Astrocyte of the cerebellum (primary cell): ENCODE measurements at regions not wholly inside any gene's neighbourhood (a gene's known extent, or its start where the extent isn't known, plus 50 kb on each side); places are given as distances from the start of the nearest gene placed in this dataset.

ENCODE experiments used
- DNase-seq: peaks from one replicate; pipeline ENCODE4 v3.0.0-alpha.2; 2011; ENCODE audit warnings: low read depth
- H3K4me3 ChIP-seq: 2 replicates; pipeline ENCODE4 v1.5.1; 2011; ENCODE audit warnings: mild to moderate bottlenecking, low read depth, low read length, moderate library complexity
- CTCF ChIP-seq: IDR thresholded peaks from 2 replicates; pipeline ENCODE4 v1.5.1; 2012; ENCODE audit warnings: low read length, low read depth, moderate library complexity, mild to moderate bottlenecking; ENCODE audit errors: missing control alignments
- in situ Hi-C: cut with HindIII; loops from 2 replicates; pipeline ENCODE4 v1.10.0; 2017; ENCODE audit warnings: low sequenced_read_pairs

- TF ChIP-seq CTCF = no peak
- in situ Hi-C loops = no loop called here
- no peak for DNase-seq
- no peak overlapping the region for H3K4me3 ChIP-seq
Measured at GRCh38 chr11:28547321-28547741, 439.1 kb downstream of the METTL15 start.

GRCh38 chr11:28545536-28545935, 437.3 kb downstream of the METTL15 start:
- DNase-seq = no peak
- in situ Hi-C loops = no loop called here
- no peak for TF ChIP-seq CTCF
- no peak overlapping the region for H3K4me3 ChIP-seq

GRCh38 chr11:28542561-28542960, 434.4 kb downstream of the METTL15 start:
- no peak overlapping the region for H3K4me3 ChIP-seq
- in situ Hi-C loops = no loop called here
- no peak for DNase-seq
- TF ChIP-seq CTCF = no peak

- TF ChIP-seq CTCF = no peak
- in situ Hi-C loops = no loop called here
- no peak overlapping the region for H3K4me3 ChIP-seq
- DNase-seq = no peak
Measured at GRCh38 chr11:28539239-28540030, 431.2 kb downstream of the METTL15 start.

GRCh38 chr11:28537822-28538221, 429.6 kb downstream of the METTL15 start:
- no peak overlapping the region for H3K4me3 ChIP-seq
- no peak for DNase-seq
- in situ Hi-C loops = no loop called here
- TF ChIP-seq CTCF = no peak

- in situ Hi-C loops = no loop called here
- H3K4me3 ChIP-seq = no peak overlapping the region
- DNase-seq = no peak
- no peak for TF ChIP-seq CTCF
Measured at GRCh38 chr11:28536504-28537267, 428.5 kb downstream of the METTL15 start.
